ENCODE measurements at regions not wholly inside any gene's neighbourhood (a gene's known extent, or its start where the extent isn't known, plus 50 kb on each side); places are given as distances from the start of the nearest gene placed in this dataset.

- TF ChIP-seq CTCF (IDR thresholded peaks at IDR 0.05) (no peak), POLR2A (IDR thresholded peaks at IDR 0.05) (no peak)
Observed at GRCh38 chr4:164613792-164614191, 140.1 kb upstream of the SMIM31 start.

All from body of pancreas (tissue), 4 donors.